ENCODE measurements at regions not wholly inside any gene's neighbourhood (a gene's known extent, or its start where the extent isn't known, plus 50 kb on each side); places are given as distances from the start of the nearest gene placed in this dataset.

DNA sequence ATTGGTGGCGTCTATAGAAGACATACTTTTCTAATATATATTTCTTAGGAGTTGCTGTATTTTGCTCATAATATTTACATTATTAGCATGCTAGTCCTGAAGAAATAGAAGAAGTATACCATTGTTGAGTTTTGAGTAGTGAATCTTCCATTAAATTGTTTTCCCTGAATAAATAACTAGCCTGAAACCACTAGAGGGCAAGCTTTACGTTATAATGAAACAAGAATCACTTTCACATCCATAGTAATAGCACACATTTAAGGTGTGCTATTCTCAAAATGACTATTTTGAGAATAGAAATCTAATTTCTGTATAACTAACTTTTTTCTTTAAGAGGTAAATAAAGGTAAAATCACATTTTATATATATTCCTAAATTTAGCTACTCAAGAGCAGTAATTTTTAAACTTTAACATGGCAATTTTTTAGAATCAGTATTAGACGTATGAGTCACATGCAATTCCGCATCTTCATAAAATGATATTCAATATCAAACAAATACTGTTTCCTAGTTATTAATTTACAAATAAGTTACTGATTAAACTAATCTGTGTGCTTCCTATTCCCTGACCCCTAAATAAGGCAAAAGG is 213.2 kb upstream of the MANEA start:
- peak; percentile 51 to 64 for DNase-seq

DNA sequence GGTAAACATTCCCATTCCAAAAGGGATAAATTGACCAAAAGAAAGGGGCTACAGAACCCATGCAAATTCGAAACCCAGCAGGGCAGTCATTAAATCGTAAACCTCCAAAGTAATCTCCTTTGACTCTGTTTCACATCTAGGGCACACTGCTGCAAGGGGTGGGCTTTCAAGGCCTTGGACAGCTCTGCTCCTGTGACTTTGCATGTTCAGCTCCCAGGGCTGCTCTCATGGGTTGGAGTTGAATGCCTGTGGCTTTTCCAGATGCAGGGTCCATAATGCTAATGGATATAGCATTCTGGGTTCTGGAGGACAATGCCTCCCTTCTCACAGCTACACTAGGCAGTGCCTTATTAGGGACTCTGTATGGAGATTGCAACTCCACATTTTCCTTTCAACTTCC is 211.9 kb upstream of the MANEA start:
- DNase-seq = no peak

DNA sequence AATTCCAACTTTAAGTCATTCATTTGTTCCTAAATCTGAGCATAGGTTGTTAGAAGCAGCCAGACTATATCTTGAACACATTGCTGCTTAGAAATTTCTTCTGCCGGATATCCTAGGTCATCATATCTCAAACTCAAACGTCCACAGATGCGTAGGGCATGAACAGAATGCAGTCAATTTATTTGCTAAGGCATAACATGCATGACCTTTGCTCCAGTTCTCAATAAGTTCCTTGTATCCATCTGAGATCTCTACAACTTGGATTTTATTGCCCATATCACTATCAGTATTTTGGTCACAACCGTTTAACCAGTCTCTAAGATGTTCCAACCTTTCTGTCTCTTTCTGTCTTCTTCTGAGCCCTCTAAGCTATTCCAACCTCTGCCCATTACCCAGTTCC is 210.9 kb upstream of the MANEA start:
- no peak for DNase-seq

DNA sequence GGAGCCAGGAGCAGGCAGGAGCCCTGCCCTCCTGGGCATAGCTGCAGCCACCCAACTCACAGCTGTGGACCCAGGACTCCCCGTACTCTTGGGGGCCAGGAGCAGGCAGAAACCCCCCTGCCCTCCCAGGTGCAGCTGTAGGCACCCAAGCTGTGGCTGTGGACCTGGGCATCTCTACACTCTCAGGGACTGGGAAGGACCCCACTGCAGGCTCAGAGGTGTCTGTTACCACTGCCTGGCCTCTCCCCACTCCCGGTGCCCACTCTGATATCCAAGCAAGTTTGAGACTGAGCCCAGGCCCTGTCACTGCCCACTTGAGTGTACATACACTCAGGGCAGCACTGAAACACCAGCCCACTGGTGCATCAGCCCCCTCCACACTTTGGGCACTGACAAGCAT is 193.5 kb upstream of the MANEA start:
- DNase-seq = no peak

DNA sequence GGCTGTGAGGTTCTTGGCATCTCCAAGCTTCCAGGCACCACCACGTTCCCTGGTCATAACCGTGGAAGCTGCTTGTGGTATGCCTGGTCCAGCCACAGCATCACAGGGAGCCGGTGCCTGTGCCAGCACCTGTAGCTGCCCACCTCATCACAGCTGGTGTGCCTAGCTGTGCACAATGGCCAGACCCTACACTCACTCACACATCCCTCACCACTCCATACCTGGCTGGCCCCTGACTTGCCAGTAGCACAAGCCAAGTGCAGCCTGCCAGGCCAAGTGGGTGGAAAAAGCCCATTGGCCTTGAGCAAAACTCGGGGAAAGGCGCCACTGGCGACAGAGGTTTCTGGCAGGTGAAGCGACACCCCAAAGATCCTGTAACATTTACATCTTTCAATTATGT is 192.3 kb upstream of the MANEA start:
- DNase-seq = no peak

DNA sequence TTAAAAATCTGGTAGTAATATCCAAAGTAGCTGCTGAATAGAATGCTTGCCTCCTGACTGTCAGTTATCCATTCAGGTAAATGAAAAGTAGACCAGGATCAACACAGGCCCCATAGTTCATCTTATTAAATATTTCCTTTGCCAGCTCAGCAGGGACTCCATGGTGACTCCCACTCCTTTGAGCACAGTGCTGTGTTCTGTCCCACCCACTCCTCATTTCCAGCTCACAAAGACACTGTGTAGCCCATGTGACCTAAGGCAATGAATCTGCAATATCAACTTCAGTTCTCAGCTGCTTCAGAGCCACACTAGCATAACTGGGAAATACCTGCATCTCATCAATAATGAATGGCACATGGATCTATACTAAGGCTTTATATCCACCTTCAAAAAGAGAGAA is 189.5 kb upstream of the MANEA start:
- DNase-seq = no peak

GRCh38 chr6:95404777-95405176 is 172.6 kb upstream of the MANEA start:
- no peak for DNase-seq

- DNase-seq = no peak
Measured at GRCh38 chr6:95408111-95408510, 169.2 kb upstream of the MANEA start.

DNA sequence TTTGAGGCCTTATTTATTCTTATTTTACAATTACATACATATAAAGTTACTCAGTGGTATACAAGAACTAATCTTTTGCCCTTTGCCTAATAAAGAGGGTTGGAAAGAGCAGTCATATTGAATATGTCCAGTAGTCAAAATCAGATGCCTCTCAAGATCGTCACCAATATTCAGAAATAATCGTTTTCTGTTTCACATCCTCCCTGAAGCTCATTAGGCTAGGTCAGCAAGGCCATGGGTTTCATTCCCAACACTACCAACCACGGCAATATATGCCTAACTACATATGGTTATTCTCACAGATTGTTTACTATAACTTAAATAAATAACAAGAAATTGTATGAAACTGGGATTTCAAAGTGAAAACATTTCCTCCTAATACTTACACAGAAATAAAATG is 167.2 kb upstream of the MANEA start:
- DNase-seq = no peak

DNA sequence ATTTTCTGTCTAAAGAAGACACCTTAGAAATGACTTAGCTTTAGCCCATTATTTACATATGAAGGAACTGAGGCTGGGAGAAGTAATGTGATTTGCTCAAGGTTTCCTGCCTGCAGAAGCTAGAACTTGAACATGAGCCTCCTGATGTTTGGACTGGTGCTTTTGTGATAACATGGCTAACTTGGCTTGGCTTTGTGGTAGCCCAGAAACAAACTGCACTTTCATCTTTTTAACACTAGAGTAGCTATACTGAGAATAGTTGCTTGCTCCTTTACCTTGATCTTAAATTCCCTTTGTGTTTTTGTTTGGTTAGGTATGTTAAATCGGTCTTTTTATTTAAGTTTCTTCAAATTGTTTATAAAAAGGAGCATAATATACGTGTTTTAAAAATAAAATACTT is 163.5 kb upstream of the MANEA start:
- no peak for DNase-seq

- DNase-seq = no peak
Measured at GRCh38 chr6:95417856-95418255, 159.5 kb upstream of the MANEA start.

- no peak for DNase-seq
Measured at GRCh38 chr6:95420792-95421191, 156.5 kb upstream of the MANEA start.

GRCh38 chr6:95423331-95423730 is 154.0 kb upstream of the MANEA start:
- DNase-seq = no peak

GRCh38 chr6:95431637-95432228 is 145.6 kb upstream of the MANEA start:
- DNase-seq = peak; percentile 44 to 55

- DNase-seq = no peak
Measured at GRCh38 chr6:95439741-95440140, 137.6 kb upstream of the MANEA start.

GRCh38 chr6:95448208-95448607 is 129.1 kb upstream of the MANEA start:
- DNase-seq = no peak

DNA sequence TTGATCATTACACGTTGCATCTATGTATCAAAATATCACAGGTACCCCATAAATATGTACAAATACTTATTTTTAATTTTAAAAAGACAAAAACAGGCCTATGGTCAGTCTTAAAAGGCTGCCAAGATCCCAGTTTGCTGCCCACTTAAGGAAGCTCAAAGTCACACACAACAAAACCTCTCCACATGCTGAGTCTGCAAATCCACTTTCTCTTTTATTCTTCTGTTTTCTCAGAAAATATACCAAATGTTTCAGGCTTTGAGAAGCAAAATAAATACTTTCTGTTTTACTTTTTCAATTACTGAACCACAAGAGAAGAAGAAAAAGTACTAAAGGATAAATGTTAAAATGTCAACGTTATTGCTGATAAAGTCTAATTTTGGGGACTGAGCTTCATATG is 107.8 kb upstream of the MANEA start:
- DNase-seq = no peak

DNA sequence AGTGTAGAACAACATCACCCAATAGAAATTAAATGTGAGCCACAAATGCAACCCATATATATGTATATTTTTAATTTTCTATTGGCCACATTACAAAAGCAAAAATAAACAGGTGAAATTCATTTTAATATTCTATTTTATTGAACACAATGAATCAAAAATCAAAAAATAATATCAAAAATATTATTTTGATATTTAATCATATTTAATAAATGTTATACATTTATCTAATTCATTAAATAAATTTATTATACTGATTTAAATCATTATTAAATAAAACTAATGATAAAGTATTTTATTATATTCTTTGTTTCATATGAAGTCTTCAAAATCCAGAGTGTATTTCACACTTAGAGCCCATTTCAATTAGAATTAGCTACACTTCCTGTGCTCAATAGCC is 98.4 kb upstream of the MANEA start:
- DNase-seq = no peak

DNA sequence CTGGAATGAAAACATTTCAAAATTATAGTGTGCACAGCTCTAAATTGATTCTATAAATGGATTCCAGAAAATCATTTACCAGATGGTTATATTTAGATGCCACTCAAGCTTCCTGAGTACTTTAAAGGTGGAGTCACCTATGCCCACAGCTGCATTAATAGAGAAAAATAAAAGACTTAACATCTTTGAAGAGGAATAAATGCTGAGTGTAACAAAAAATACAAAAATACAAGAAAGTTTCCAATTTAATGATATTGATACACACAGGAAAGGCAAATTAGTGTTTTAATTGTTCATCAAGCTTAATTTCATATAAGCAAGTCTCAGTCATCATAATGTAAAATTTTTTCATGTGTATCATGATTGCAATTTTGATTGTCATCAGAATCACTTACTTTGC is 89.5 kb upstream of the MANEA start:
- DNase-seq = no peak

- DNase-seq = no peak
Measured at GRCh38 chr6:95489185-95489863, 88.0 kb upstream of the MANEA start.

- no peak for DNase-seq
Measured at GRCh38 chr6:95496769-95497426, 80.4 kb upstream of the MANEA start.

DNA sequence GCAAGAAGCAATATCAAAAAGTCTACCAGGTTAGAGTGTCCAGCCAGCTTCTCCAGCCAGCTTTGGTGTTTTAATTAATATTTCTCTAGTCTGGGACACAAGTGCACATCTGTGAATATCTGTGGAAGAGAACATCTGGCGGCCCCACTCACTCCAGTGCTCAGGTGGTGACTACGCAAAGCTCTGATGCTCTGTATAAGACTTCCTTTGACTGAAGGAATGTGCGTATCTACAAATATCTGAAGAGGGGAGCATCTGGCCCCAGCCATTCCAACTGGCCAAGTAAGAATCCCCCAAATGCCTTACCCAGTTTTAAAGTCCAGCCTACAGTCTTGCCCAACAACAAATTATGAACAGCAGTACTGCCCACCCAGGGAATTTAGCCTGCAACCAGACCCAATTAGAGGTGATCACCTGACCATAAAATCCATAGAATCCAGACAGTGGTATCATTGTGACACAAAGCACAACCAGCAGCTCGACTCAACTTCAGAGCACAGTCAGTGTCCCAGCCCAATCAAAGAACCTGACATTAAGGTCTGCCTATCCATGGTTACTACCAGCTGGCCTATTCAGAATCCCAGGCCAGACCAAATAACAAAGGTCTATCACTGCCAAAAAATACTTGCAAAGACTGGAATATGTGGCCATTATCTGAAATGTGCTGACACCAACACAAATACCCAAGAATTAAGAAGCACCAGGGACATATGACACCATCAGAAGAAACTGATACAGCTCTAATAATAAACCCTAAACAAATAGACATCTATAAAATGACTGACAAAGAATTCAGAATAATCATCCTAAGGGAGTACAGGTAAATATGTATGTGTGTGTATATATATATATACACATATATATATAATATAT is 76.1 kb upstream of the MANEA start:
- DNase-seq = no peak

DNA sequence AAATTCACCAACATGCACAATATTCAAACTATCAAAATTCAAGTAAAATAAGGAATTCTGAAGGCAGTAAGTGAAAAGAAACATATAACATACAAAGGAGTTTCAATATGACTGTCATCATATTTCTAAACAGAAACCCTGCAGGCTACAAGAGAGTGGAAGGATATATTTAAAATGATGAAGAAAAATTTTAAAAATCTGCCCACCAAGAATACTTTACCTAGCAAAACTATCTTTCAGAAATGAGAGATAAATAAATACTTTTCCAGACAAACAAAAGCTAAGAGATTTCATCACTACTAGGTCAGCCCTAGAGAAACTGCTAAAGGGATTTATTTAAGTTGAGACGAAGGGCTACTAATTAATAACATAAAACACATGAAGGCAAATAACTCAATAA is 73.8 kb upstream of the MANEA start:
- no peak for DNase-seq
